Embryonic facial prominence (tissue), 1 donor: ENCODE measurements at regions not wholly inside any gene's neighbourhood (a gene's known extent, or its start where the extent isn't known, plus 50 kb on each side); places are given as distances from the start of the nearest gene placed in this dataset.

Experiments used
- DNase-seq: peaks from one replicate; pipeline ENCODE4 v3.0.0-alpha.2; 2016; ENCODE audit errors: extremely low spot score

- no peak for DNase-seq
These were observed 902.6 kb upstream of the EPHA6 start for GRCh38 chr3:95911767-95912166.

- no peak for DNase-seq
These were observed 890.7 kb upstream of the EPHA6 start for GRCh38 chr3:95923496-95924210.

DNA sequence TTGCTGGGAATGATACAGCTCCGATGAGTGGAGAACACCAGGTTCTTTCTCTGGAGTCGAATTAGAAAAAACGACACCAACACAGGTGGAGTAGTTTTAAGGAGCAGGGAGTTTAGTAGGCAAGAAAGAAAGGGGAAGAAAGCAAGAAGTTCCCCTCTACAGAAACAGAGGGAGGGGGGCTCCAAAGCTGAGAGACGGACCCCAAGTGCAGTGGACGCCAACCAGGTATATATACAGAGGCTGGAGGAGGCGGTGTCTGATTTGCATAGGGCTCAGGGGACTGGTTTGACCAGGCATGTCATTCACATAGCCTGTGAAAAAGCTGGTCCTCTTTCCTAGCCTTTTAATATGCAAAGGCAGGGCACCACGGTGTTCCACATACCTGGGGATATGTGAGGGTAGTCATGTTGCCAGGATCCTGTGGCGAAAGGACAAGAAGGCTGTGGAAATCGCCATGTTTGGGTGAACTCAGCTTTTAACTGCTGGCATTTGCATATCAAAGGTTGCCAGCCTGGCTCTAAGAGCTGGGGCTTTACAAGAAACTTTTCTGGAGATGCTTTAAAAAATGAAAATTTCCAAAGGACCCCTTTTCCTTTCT, 887.4 kb upstream of the EPHA6 start:
- no peak for DNase-seq

DNA sequence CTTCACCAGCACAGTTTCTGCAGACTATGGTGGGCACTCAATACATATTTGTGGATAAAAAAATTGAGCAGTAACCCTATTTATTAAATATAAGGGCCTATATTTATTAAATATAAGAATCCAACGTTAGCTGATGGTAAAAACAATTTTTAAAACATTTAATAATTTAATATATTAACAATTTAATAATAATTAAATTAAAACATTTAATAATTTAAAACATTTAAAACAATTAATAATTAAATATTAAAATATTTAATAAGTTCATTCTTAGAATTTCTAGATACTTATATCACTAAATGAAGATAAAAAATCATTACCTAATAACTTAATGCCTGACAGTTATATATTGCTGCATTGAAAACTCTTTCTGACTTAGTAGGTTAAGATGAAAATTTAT, 880.2 kb upstream of the EPHA6 start:
- no peak for DNase-seq

GRCh38 chr3:95939235-95939809, 875.1 kb upstream of the EPHA6 start:
- DNase-seq: no peak

GRCh38 chr3:95965704-95966336, 848.6 kb upstream of the EPHA6 start:
- DNase-seq: no peak

GRCh38 chr3:95971573-95971972, 842.8 kb upstream of the EPHA6 start:
- no peak for DNase-seq

GRCh38 chr3:95994338-95994737, 820.1 kb upstream of the EPHA6 start:
- no peak for DNase-seq

- DNase-seq: no peak
These were observed 813.4 kb upstream of the EPHA6 start for GRCh38 chr3:96000966-96001365.

GRCh38 chr3:96007650-96008195, 806.7 kb upstream of the EPHA6 start:
- DNase-seq: no peak

DNA sequence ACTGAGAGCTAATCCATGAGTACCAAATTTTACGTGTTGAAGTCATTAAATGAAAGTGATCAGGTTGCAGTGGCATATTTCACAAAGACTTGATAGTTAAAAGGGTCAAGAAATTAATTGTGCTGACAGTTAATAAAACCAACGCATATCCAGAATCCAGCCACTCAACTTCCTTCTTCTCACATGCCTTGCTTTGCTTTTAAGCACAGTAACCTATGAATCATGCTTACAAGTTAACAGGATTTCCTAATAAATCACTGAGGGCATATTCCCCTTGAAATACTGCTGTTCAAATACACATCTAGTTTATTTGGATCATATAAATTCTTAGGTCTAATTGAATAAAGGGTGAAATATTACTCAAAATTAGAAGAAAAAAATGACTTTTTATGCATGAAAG, 801.5 kb upstream of the EPHA6 start:
- no peak for DNase-seq

- no peak for DNase-seq
These were observed 796.8 kb upstream of the EPHA6 start for GRCh38 chr3:96017556-96017955.

DNA sequence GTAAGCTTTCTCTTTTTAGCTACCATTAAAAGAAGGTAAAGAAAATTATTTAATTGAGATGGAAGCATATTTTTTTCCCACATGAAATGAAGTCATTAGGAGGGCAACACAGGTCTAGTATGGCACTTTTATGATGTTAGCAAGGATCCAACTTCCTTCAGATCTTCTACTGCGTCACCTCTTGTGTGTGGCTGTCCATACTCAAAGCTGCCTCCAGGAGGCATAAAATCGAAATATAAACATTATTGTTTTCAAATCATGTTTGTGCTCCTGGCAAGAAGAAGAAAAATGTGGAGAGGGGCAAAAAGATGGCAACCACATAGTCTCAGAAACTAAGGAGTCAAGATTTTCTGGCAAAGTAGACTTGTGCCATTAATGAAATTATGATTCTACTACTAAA, 791.7 kb upstream of the EPHA6 start:
- DNase-seq: no peak

DNA sequence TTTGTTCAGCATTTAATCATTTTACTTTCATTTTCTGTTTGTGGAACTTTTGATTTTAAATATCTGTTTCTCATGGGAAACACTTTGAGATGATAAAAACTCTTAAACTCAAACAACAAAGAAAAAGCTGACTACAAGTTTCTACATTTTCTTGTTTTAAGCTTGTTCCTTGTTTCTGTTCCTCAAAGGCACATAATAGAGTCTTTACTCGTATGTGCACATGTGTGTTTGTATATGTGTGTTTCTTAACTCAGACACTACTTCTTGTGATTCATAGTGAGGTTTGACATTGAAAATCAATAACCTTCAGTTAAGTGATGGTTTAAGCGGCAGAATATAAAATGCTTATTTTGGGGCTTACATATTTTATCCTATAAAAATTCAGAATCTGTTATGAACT, 786.7 kb upstream of the EPHA6 start:
- no peak for DNase-seq

- no peak for DNase-seq
These were observed 774.8 kb upstream of the EPHA6 start for GRCh38 chr3:96039632-96040031.

GRCh38 chr3:96059301-96059700, 755.1 kb upstream of the EPHA6 start:
- DNase-seq: no peak

GRCh38 chr3:96069065-96069464, 745.3 kb upstream of the EPHA6 start:
- no peak for DNase-seq

DNA sequence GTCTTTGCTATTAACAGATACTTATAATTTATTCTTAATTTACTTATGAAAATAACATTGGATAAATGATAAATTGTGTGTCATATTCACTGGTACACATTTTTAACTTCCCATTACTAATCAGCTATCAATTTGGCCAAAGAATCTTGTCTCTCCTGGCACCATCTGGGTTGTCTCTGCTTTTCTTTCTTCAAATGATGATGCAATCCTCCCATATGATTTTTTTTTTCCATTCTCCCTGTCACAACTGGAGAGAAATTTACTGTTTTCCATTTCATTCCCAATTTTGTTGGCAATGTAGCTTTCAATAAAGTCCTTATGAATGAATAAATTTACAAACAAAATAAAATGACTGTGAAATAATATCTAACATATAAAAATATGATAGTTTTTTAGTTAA, 743.7 kb upstream of the EPHA6 start:
- no peak for DNase-seq

DNA sequence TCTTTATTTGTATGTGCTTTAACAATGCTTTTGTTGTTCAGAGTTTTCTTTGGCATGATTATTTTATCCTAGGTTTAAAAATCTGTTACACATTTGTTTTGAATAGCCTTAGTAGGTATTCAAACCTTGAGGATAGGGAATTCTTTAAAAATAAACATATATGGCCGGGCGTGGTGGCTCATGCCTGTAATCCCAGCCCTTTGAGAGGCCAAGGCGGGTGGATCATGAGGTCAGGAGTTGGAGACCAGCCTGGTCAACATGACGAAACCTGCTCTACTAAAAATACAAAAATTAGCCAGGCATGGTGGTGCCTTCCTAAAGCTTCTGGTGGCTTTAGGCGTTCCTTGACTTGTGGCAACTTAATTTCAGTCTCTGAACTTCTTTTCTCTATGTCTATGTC, 743.3 kb upstream of the EPHA6 start:
- DNase-seq: no peak

- no peak for DNase-seq
These were observed 742.2 kb upstream of the EPHA6 start for GRCh38 chr3:96072226-96072625.

GRCh38 chr3:96083610-96084009, 730.8 kb upstream of the EPHA6 start:
- DNase-seq: no peak

DNA sequence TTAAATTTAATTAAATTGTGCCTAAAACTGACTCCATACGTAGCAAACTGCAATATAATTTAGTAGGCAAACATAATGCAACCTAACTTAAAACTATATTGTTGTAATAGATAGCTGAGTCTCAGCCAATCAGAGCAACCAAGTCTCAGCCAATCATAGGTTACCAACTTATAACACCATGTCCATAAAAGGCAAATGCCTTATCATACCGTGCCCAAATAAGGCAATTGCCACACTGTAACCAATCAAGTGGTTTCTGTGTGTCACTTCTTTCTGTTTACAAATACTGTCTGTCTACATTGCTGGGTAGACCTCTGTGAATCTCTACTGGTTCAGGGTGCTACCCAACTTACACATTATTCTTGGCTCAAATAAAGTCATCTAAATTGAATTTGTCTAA, 728.4 kb upstream of the EPHA6 start:
- no peak for DNase-seq
